GM12891 (cell line): ENCODE measurements at regions not wholly inside any gene's neighbourhood (a gene's known extent, or its start where the extent isn't known, plus 50 kb on each side); places are given as distances from the start of the nearest gene placed in this dataset.

Source experiments
- POLR2A ChIP-seq: IDR thresholded peaks from 2 replicates; pipeline ENCODE4 v1.6.1; 2011; ENCODE audit warnings: low read depth, low read length, control low read depth
- POLR2AphosphoS5 ChIP-seq: IDR thresholded peaks from 2 replicates; pipeline ENCODE4 v1.6.1; 2011; ENCODE audit warnings: low read depth, low read length, control low read depth
- POU2F2 ChIP-seq: IDR thresholded peaks from 2 replicates; pipeline ENCODE4 v1.6.1; 2011; ENCODE audit warnings: low read depth, mild to moderate bottlenecking, control low read depth, low read length, moderate library complexity
- SPI1 ChIP-seq: IDR thresholded peaks from 2 replicates; pipeline ENCODE4 v1.6.1; 2011; ENCODE audit warnings: low read depth, low read length, control low read depth
- TAF1 ChIP-seq: IDR thresholded peaks from 2 replicates; pipeline ENCODE4 v1.6.1; 2011; ENCODE audit warnings: low read depth, low read length, control low read depth

DNA sequence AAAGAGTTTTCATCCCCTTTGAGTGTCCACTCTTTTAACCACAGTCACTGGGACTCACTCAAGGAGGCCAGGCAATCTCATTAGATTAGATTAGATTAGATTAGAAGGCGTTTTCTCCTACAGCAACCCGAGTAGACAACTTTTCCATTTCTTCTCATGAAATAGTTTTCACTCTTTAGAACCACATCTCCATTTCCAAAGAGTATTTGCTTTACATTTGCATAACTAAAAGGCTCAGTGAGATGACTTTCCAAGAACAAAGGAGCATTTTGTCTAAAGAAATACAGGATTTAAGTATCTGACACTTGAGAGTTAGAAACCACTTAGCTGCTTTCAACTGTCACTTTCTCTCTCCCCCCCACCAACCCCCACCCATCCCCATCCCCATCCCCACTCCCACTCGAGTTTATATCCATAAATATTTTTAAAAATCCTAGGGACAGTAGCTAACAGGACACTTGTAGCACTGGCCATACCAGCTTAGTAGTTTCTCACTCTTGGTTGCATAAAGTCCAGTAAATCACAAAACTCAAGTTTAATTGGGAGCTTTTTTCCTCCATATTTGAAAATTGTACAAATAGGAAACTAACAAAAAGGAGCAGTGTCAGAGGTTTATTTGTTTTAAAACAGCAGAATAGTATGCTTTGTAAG, 2202.9 kb upstream of the WWC1 start:
- TF ChIP-seq POLR2A (no peak), POLR2AphosphoS5 (no peak), TAF1 (no peak), SPI1 (no peak), POU2F2 (no peak)
